SU-DHL-6 (cell line): ENCODE measurements at regions not wholly inside any gene's neighbourhood (a gene's known extent, or its start where the extent isn't known, plus 50 kb on each side); places are given as distances from the start of the nearest gene placed in this dataset.
"Not testable (repeated sequence)": the region's sequence is repeated elsewhere in the genome, so short reads cannot be mapped to it uniquely, and the experiment has no call there.

Experiments
- CTCF ChIP-seq: fragments of 200-600 bp; sonication (generic); IDR thresholded peaks from one replicate; pipeline ENCODE4 v1.5.1; 2017; ENCODE audit warnings: antibody characterized with exemption, mild to moderate bottlenecking, low read length, moderate library complexity; ENCODE audit not compliant: insufficient read depth, poor library complexity, severe bottlenecking
- EZH2phosphoT487 ChIP-seq: fragments of 200-600 bp; sonication (generic), shearing (Covaris generic); conservative IDR thresholded peaks from 2 replicates; pipeline ENCODE4 v1.6.1; 2018; ENCODE audit warnings: mild to moderate bottlenecking, antibody characterized with exemption, low read length, moderate library complexity, mixed read lengths

GRCh38 chr12:102325108-102325507 lies 127.5 kb upstream of the PMCH start:
- not testable (repeated sequence) for TF ChIP-seq CTCF, EZH2phosphoT487
